HCT116 (cell line): ENCODE measurements at regions not wholly inside any gene's neighbourhood (a gene's known extent, or its start where the extent isn't known, plus 50 kb on each side); places are given as distances from the start of the nearest gene placed in this dataset.

Source experiments
- ATAC-seq: fragments of 200-7000 bp; cut with Tn5 transposase; 2 replicates; pipeline ENCODE4 v1.9.1; 2020; ENCODE audit warnings: mild to moderate bottlenecking, moderate library complexity
- BruUV-seq: library from RNA; stranded (reverse); fragments of 400-500 nt; replicated peaks from 2 replicates; lab custom pipeline; 2021; lab: Mats Ljungman, UMichigan
- CTCF ChIA-PET: fragments of 300-600 bp; sonication (Branson Sonifier 250); formaldehyde crosslinking; loops from one replicate; lab custom pipeline; 2021; ENCODE audit warnings: antibody characterized with exemption; lab: Charles Lee
- POLR2A ChIA-PET: fragments of 300-600, 350-600 bp; sonication (Branson Sonifier 250); formaldehyde crosslinking; loops from one replicate; lab custom pipeline; 2021; ENCODE audit warnings: antibody characterized with exemption; lab: Charles Lee
- RAD21 ChIA-PET, 2 experiments: fragments of 300-600 bp; sonication (Branson Sonifier 250); formaldehyde crosslinking; loops; one replicate each; lab custom pipeline; 2023; ENCODE audit warnings: low total read pairs in 2 of 2; ENCODE audit not compliant: uncharacterized antibody in 2 of 2, unreplicated experiment in 2 of 2, low non-redundant PET in 1 of 2; lab: Charles Lee
- DNase-seq: peaks from one replicate; pipeline ENCODE4 v3.0.0-alpha.2; 2010; ENCODE audit warnings: low read depth, low spot score
- H2AFZ ChIP-seq: fragments of 200-600 bp; shearing (Covaris generic), sonication (generic); 2 replicates; pipeline ENCODE4 v1.6.1; 2017; ENCODE audit warnings: low read depth, mixed run types, mixed read lengths, antibody characterized with exemption, low read length; ENCODE audit not compliant: poor library complexity, severe bottlenecking
- H3K27ac ChIP-seq: 2 replicates; pipeline ENCODE4 v1.5.1; 2012; ENCODE audit warnings: low read depth, low read length
- H3K27me3 ChIP-seq: fragments of 200-600 bp; sonication (generic); 2 replicates; pipeline ENCODE4 v1.6.1; 2016; ENCODE audit warnings: mixed run types, low read length, mixed read lengths; ENCODE audit not compliant: insufficient read depth
- H3K36me3 ChIP-seq, 2 experiments: fragments of 200-500 bp in 1 of 2; fragments of 200-600 bp in 1 of 2; sonication (Bioruptor generic) in 1 of 2; sonication (generic) in 1 of 2; 2 replicates each; pipeline versions ENCODE4 v1.5.1 to v1.6.1; 2014 to 2016; ENCODE audit warnings: low read length in 2 of 2, inconsistent platforms in 1 of 2, mixed read lengths in 1 of 2, mixed run types in 1 of 2; ENCODE audit not compliant: insufficient read depth in 2 of 2, control insufficient read depth in 1 of 2
- H3K4me1 ChIP-seq, 2 experiments: fragments of 200-600 bp in 1 of 2; sonication (generic) in 1 of 2; 2 replicates each; pipeline versions ENCODE4 v1.5.1 to v1.6.1; 2012 to 2017; ENCODE audit warnings: low read length in 2 of 2, inconsistent platforms in 1 of 2, mild to moderate bottlenecking in 1 of 2, mixed read lengths in 1 of 2, mixed run types in 1 of 2, moderate library complexity in 1 of 2; ENCODE audit not compliant: insufficient read depth in 2 of 2, control insufficient read depth in 1 of 2
- H3K4me2 ChIP-seq: fragments of 200-600 bp; sonication (generic); 2 replicates; pipeline ENCODE4 v1.6.1; 2017; ENCODE audit warnings: mixed run types, low read length, mixed read lengths
- H3K4me3 ChIP-seq, 2 experiments: fragments of 200-600 bp in 1 of 2; sonication (generic) in 1 of 2; replicated peaks in 1 of 2; 2 replicates each; pipeline ENCODE4 v1.5.1; 2011 to 2016; ENCODE audit warnings: low read length in 2 of 2, control low read depth in 1 of 2, low read depth in 1 of 2, mild to moderate bottlenecking in 1 of 2, mixed read lengths in 1 of 2, mixed run types in 1 of 2
- H3K79me2 ChIP-seq: fragments of 200-600 bp; sonication (generic); 2 replicates; pipeline ENCODE4 v1.6.1; 2017; ENCODE audit warnings: mild to moderate bottlenecking, mixed run types, low read length, moderate library complexity, mixed read lengths; ENCODE audit not compliant: insufficient read depth
- H3K9ac ChIP-seq: fragments of 200-600 bp; sonication (generic); 2 replicates; pipeline ENCODE4 v1.6.1; 2016; ENCODE audit warnings: low read length, mixed read lengths
- H3K9me2 ChIP-seq: fragments of 200-600 bp; sonication (generic), shearing (Covaris generic); 2 replicates; pipeline ENCODE4 v1.6.1; 2017; ENCODE audit warnings: mixed run types, mild to moderate bottlenecking, moderate library complexity; ENCODE audit not compliant: insufficient read depth
- H3K9me3 ChIP-seq, 2 experiments: fragments of 200-500 bp in 1 of 2; fragments of 200-600 bp in 1 of 2; sonication (Bioruptor generic) in 1 of 2; sonication (generic) in 1 of 2; 2 replicates each; pipeline ENCODE4 v1.6.1; 2014 to 2017; ENCODE audit warnings: low read length in 2 of 2, mixed read lengths in 2 of 2, inconsistent platforms in 1 of 2, low read depth in 1 of 2, mild to moderate bottlenecking in 1 of 2, mixed run types in 1 of 2, moderate library complexity in 1 of 2; ENCODE audit not compliant: control insufficient read depth in 1 of 2, insufficient read depth in 1 of 2
- H4K20me1 ChIP-seq: fragments of 200-600 bp; sonication (generic), shearing (Covaris generic); 2 replicates; pipeline ENCODE4 v1.6.1; 2017; ENCODE audit warnings: mixed run types, mild to moderate bottlenecking, moderate library complexity; ENCODE audit not compliant: insufficient read depth
- CBX3 ChIP-seq: IDR thresholded peaks from 2 replicates; pipeline ENCODE4 v1.6.1; 2012; ENCODE audit warnings: low read depth
- CEBPB ChIP-seq: IDR thresholded peaks from 2 replicates; pipeline ENCODE4 v1.6.1; 2012; ENCODE audit warnings: low read depth
- EGR1 ChIP-seq: IDR thresholded peaks from 2 replicates; pipeline ENCODE4 v1.6.1; 2012; ENCODE audit warnings: low read depth
- ELF1 ChIP-seq: IDR thresholded peaks from 2 replicates; pipeline ENCODE4 v1.6.1; 2012; ENCODE audit warnings: low read depth, borderline replicate concordance
- EZH2 ChIP-seq: fragments of 200-600 bp; sonication (generic); IDR thresholded peaks from 2 replicates; pipeline ENCODE4 v1.6.1; 2017; ENCODE audit warnings: antibody characterized with exemption, mixed run types
- EZH2phosphoT487 ChIP-seq: fragments of 200-600 bp; IDR thresholded peaks from 2 replicates; pipeline ENCODE4 v1.6.1; 2018; ENCODE audit warnings: antibody characterized with exemption, borderline replicate concordance
- JUND ChIP-seq: IDR thresholded peaks from 2 replicates; pipeline ENCODE4 v1.6.1; 2012
- POLR2A ChIP-seq: IDR thresholded peaks from 2 replicates; pipeline ENCODE4 v1.7.0; 2011; ENCODE audit warnings: borderline replicate concordance; ENCODE audit not compliant: insufficient read depth, insufficient read length; ENCODE audit errors: extremely low read depth
- POLR2AphosphoS5 ChIP-seq: IDR thresholded peaks from 2 replicates; pipeline ENCODE4 v1.6.1; 2011; ENCODE audit warnings: mild to moderate bottlenecking, low read depth, low read length, moderate library complexity
- RAD21 ChIP-seq: IDR thresholded peaks from 2 replicates; pipeline ENCODE4 v1.6.1; 2012; ENCODE audit warnings: low read depth, mild to moderate bottlenecking
- SIN3A ChIP-seq: IDR thresholded peaks from 2 replicates; pipeline ENCODE4 v1.6.1; 2012; ENCODE audit warnings: low read depth
- SP1 ChIP-seq: IDR thresholded peaks from 2 replicates; pipeline ENCODE4 v1.6.1; 2012; ENCODE audit warnings: low read depth
- SRF ChIP-seq: IDR thresholded peaks from 2 replicates; pipeline ENCODE4 v1.6.1; 2012; ENCODE audit warnings: low read depth
- YY1 ChIP-seq: IDR thresholded peaks from 2 replicates; pipeline ENCODE4 v1.6.1; 2011; ENCODE audit warnings: low read length, low read depth, moderate library complexity, mild to moderate bottlenecking; ENCODE audit not compliant: insufficient replicate concordance; ENCODE audit errors: extremely low read depth
- ZNF274 ChIP-seq: fragments of 200-500 bp; sonication (Bioruptor generic); IDR thresholded peaks from 2 replicates; pipeline ENCODE4 v1.6.1; 2014; ENCODE audit warnings: mild to moderate bottlenecking, low read depth, low read length, inconsistent platforms
- intact Hi-C: fragments of 100-400 bp; cut with micrococcal nuclease; formaldehyde crosslinking; loops from 2 replicates; pipeline ENCODE4 v1.10.0; 2022
- TF ChIP-seq, protein P1 (sequence below): IDR thresholded peaks from 2 replicates; pipeline ENCODE4 v1.6.1; 2012
- TF ChIP-seq, protein P2 (sequence below), 3 experiments: fragments of 200-600 bp in 1 of 3; sonication (generic) in 1 of 3; IDR thresholded peaks in 2 of 3; conservative IDR thresholded peaks in 1 of 3; 2 replicates each; pipeline ENCODE4 v1.5.1; 2012 to 2017; ENCODE audit warnings: low read depth in 2 of 3, low read length in 2 of 3, antibody characterized with exemption in 1 of 3, borderline replicate concordance in 1 of 3, control low read depth in 1 of 3, mild to moderate bottlenecking in 1 of 3, mixed read lengths in 1 of 3, mixed run types in 1 of 3, moderate library complexity in 1 of 3; ENCODE audit not compliant: insufficient read depth in 1 of 3
- TF ChIP-seq, protein P3 (sequence below): IDR thresholded peaks from 2 replicates; pipeline ENCODE4 v1.6.1; 2011; ENCODE audit warnings: mild to moderate bottlenecking, low read length, moderate library complexity; ENCODE audit not compliant: insufficient replicate concordance; ENCODE audit errors: extremely low read depth
- TF ChIP-seq, protein P4 (sequence below): IDR thresholded peaks from 2 replicates; pipeline ENCODE4 v1.6.1; 2012

DNA sequence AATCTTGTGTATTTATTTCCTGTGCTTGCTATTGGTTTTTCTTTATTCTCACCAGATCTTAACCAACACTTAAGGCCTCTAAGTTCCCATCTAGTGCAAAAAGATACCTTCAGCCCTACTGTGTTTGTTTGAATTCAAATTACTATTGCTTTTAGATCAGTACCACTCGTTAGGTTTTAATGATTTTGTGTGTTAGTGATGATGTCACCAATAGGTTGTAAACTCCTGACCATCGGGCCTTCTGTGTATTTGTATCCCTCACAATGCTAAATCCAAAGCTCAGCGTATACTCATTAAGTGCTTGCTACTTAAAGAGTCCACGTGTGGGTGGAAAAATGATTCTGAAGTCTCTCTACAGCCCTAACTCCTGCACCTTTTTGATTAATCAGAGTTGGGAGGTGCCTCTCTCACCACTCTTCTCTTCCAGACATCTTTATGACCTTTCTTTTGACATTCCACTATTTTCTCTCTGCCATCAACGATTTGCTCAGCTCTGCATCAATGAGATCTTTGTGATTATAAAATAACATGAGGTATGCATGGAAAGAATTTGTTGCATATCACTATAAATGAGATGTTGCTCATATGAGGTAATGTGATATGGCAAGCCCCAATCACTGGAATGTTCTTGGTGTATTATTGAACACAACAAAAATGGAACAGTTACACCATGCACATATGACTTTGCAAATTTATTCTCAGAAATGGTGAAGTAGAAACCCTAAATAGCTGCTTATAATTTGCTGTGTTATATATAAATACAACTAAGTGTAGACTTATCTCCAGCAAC is 55.1 kb upstream of the LAMA2 start:
- H3K9ac ChIP-seq, result no peak overlapping the region
- no peaks in the 10 kb centered on the region for H3K9me3 ChIP-seq
- H3K36me3 ChIP-seq, result no peaks in the 10 kb centered on the region
- BruUV-seq, result no TSS peak
- no peak overlapping the region for H3K4me3 ChIP-seq
- H2AFZ ChIP-seq, result no peak overlapping the region
- no peak for ATAC-seq
- TF ChIP-seq CBX3 (no peak), EGR1 (no peak), POLR2A (no peak), EZH2phosphoT487 (no peak), CEBPB (no peak), SRF (no peak), JUND (no peak), ELF1 (no peak), SP1 (no peak), POLR2AphosphoS5 (no peak), SIN3A (no peak), ZNF274 (no peak), YY1 (no peak), EZH2 (no peak), RAD21 (no peak)
- TF ChIP-seq, protein P1, sequence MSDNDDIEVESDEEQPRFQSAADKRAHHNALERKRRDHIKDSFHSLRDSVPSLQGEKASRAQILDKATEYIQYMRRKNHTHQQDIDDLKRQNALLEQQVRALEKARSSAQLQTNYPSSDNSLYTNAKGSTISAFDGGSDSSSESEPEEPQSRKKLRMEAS, result no peak
- TF ChIP-seq, protein P2, sequence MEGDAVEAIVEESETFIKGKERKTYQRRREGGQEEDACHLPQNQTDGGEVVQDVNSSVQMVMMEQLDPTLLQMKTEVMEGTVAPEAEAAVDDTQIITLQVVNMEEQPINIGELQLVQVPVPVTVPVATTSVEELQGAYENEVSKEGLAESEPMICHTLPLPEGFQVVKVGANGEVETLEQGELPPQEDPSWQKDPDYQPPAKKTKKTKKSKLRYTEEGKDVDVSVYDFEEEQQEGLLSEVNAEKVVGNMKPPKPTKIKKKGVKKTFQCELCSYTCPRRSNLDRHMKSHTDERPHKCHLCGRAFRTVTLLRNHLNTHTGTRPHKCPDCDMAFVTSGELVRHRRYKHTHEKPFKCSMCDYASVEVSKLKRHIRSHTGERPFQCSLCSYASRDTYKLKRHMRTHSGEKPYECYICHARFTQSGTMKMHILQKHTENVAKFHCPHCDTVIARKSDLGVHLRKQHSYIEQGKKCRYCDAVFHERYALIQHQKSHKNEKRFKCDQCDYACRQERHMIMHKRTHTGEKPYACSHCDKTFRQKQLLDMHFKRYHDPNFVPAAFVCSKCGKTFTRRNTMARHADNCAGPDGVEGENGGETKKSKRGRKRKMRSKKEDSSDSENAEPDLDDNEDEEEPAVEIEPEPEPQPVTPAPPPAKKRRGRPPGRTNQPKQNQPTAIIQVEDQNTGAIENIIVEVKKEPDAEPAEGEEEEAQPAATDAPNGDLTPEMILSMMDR (IDR thresholded peaks at IDR 0.05 in 2 of 3, conservative IDR thresholded peaks at IDR 0.05 in 1 of 3; ENCODE audit: borderline replicate concordance in 1 of 3, insufficient read depth in 1 of 3, low read depth in 2 of 3, low read length in 2 of 3), result no peak
- TF ChIP-seq, protein P3, sequence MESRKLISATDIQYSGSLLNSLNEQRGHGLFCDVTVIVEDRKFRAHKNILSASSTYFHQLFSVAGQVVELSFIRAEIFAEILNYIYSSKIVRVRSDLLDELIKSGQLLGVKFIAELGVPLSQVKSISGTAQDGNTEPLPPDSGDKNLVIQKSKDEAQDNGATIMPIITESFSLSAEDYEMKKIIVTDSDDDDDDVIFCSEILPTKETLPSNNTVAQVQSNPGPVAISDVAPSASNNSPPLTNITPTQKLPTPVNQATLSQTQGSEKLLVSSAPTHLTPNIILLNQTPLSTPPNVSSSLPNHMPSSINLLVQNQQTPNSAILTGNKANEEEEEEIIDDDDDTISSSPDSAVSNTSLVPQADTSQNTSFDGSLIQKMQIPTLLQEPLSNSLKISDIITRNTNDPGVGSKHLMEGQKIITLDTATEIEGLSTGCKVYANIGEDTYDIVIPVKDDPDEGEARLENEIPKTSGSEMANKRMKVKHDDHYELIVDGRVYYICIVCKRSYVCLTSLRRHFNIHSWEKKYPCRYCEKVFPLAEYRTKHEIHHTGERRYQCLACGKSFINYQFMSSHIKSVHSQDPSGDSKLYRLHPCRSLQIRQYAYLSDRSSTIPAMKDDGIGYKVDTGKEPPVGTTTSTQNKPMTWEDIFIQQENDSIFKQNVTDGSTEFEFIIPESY, result no peak
- TF ChIP-seq, protein P4, sequence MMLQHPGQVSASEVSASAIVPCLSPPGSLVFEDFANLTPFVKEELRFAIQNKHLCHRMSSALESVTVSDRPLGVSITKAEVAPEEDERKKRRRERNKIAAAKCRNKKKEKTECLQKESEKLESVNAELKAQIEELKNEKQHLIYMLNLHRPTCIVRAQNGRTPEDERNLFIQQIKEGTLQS, result no peak
- TF ChIP-seq, all 23 proteins: peak for 0
- ChIA-PET POLR2A (interaction anchor here (0.6 kb wide), 1 partner anchor 27 kb away, joined by 4 read pairs; no protein-coding TSS in a partner anchor), RAD21 (no interaction called here), CTCF (no interaction called here)
- no peak for DNase-seq
- H3K27me3 ChIP-seq, result no peaks in the 10 kb centered on the region
- intact Hi-C loops, result no loop called here
- H3K4me1 ChIP-seq, result no peaks in the 10 kb centered on the region
- H4K20me1 ChIP-seq, result no peaks in the 10 kb centered on the region
- H3K4me2 ChIP-seq, result no peak overlapping the region
- H3K79me2 ChIP-seq, result no peaks in the 10 kb centered on the region
- no peaks in the 10 kb centered on the region; the same call in 1 of the 2 replicates for H3K9me2 ChIP-seq
- no peak overlapping the region for H3K27ac ChIP-seq
